Fibroblast of the aortic adventitia (primary cell): ENCODE measurements at regions not wholly inside any gene's neighbourhood (a gene's known extent, or its start where the extent isn't known, plus 50 kb on each side); places are given as distances from the start of the nearest gene placed in this dataset.

Experiments
- DNase-seq: peaks from one replicate; pipeline ENCODE4 v3.0.0-alpha.2; 2010; ENCODE audit warnings: low read depth
- H3K4me3 ChIP-seq: 2 replicates; pipeline ENCODE4 v1.5.1; 2011; ENCODE audit warnings: low read depth, mild to moderate bottlenecking, control low read depth, low read length, moderate library complexity
- CTCF ChIP-seq: IDR thresholded peaks from 2 replicates; pipeline ENCODE4 v1.5.1; 2011; ENCODE audit warnings: mild to moderate bottlenecking, low read length, control low read depth, inconsistent platforms; ENCODE audit not compliant: insufficient read depth

- no peak overlapping the region for H3K4me3 ChIP-seq
- TF ChIP-seq CTCF = no peak
- no peak for DNase-seq
Measured at GRCh38 chr6:98037571-98037970, 754.6 kb upstream of the MMS22L start.

DNA sequence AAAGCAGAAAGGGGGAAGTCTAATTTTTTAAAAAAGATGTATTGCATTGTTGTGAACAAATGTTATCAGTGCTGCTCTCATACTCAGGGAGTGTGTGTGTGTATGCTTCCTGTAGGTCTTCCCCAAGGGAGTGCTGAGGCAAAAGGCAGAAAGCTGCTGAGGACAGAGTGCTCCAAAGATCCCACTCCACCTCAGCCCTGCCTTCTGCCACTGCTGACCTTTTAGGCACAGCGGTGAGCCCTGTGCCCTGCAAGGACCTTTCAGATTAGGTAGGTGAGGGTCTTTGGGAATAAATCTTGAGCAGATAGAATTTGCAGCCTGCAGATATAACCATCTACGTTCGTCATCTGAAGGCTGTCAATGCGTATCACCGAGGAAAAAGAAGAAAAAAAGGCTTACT is 756.4 kb upstream of the MMS22L start:
- H3K4me3 ChIP-seq = no peak overlapping the region
- no peak for DNase-seq
- no peak for TF ChIP-seq CTCF

- TF ChIP-seq CTCF = no peak
- DNase-seq = no peak
- H3K4me3 ChIP-seq = no peak overlapping the region
Measured at GRCh38 chr6:98039904-98040607, 757.0 kb upstream of the MMS22L start.

DNA sequence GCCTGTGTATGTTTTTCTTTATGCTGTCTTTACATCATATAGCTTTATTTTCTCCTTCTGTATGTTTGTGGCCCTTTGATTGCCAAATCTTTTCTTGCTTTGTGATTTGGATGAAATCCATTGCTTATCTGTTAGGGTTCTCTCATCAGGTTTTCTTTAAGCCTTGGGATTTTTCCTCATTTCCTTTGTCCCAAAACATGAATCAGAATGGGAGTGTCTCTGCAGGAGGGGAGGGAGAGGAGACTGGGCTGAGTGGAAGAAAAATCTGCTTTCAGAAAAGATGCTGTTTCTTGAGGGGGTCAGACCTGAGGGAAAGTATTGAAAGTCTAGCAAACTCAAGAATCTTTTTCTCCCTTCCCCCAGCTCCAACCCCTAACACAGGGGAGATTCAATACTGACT is 758.0 kb upstream of the MMS22L start:
- no peak for DNase-seq
- no peak for TF ChIP-seq CTCF
- H3K4me3 ChIP-seq = no peak overlapping the region

DNA sequence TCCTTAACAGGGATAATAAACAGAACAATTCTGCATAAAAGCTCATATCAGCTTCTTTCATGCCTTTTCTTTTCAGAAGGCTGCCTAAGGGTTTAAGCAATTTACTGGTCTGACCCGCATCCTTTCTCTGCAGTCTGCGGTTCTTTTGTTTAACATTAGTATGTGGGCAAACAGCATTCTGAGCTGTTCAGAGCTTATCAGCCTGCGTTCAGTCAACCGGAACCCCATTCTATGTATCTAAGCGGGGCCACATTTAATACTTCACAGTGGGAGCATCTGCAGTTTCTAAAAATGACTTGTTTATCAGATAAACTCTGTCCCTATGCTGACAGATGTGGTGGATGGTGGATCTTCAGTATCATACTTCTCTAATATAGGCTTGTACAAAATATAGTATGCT is 758.9 kb upstream of the MMS22L start:
- no peak for DNase-seq
- TF ChIP-seq CTCF = no peak

GRCh38 chr6:98044151-98044561 is 761.1 kb upstream of the MMS22L start:
- H3K4me3 ChIP-seq = no peak overlapping the region
- no peak for TF ChIP-seq CTCF
- no peak for DNase-seq

More for the DNA sequence above, 758.9 kb upstream of the MMS22L start:
- H3K4me3 ChIP-seq = no peak overlapping the region
